GM18870 (cell line): ENCODE measurements at regions not wholly inside any gene's neighbourhood (a gene's known extent, or its start where the extent isn't known, plus 50 kb on each side); places are given as distances from the start of the nearest gene placed in this dataset.
"Not testable (repeated sequence)": the region's sequence is repeated elsewhere in the genome, so short reads cannot be mapped to it uniquely, and the experiment has no call there.

ENCODE experiments used
- ATAC-seq: cut with Tn5 transposase; IDR thresholded peaks from one replicate; pipeline ENCODE4 v1.9.1; 2021; ENCODE audit warnings: moderate library complexity; ENCODE audit not compliant: unreplicated experiment

DNA sequence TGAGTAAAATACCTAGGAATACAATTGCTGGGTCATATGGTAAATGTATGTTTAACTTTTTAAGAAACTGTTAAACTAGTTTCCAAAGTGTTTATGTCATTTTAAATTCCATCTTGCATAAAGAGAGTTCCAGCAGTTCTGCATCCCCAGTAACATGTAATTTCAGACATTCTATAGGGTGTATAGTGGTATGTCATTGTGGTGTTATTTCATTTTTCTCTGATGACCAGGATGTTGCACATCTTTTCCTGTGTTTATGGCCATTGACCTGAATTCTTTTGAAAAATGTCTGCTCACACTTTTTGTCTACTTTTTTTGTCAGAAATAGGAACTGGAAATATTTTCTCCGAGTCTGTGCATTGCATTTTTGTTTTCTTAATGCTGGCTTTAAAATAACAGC lies 128.9 kb downstream of the TMEM200A start:
- ATAC-seq, result no peak

DNA sequence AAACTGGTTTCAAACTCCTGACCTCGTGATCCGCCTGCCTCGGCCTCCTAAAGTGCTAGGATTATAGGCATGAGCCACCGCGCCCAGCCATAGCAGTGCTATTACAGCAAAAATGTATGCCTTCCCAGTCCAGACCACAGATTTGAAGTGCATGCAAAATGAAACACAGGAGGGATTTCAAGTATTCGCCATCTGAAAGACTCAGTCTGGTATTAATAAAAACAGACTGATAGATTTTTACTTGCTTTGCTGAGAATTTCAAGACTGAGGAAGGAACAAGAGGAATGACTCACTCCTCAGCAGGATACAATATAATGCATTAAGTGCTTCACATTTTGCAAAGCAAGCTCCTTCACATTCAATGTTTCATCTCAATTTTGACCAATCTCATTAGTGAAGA lies 134.9 kb downstream of the TMEM200A start:
- ATAC-seq, result no peak

DNA sequence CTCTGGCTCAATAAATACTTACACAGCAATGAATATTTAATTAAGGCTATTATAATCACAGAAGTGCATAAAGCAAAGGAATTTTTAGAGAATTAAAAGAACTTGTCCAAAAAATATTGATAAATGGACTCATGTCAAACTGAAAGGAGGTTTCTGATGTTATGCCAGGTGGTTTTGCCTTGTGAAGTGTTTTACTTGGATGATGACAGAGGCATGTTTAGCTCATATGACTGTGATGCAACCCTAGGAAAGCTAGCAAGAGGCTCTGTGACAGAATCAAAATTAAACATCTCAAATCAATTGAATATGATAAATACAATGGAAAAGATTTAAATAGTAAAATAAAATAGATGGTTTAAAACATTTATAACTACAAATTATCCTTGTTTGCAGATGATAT lies 137.3 kb downstream of the TMEM200A start:
- no peak for ATAC-seq

DNA sequence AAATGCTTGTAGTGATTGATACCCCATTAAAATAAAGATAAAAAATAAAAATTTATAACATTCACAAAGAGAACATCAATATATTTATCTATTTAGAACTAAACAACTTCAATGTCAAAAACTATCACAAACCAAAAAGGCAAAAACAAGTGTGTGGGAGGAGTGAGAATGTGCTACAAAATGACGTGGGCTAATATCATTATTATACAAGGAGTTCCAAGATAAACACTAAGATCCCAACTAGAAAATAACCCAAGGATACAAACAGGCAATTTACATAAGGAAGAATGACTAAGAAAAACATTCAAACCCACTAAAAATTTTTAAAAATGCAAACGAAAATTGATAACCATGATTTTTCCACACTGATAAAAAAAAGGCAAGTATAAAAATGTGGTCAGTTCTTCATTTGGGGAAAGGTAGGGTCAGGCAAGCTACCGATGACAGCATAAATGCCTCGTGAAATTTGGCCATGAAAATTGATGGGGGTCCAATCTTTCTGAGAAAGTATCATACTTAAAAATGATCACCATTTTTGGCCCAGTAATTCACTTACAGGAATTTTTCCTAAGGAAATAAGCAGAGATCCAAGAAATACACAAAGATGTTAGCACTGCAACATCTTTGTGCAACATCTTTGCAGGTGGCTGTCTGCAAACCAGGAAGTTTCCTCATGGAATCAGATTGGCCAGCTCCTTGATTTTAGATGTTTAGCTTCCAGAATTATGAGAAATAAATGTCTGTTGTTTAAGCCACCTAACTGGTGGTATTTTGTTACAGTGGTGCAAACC lies 140.2 kb downstream of the TMEM200A start:
- no peak for ATAC-seq

DNA sequence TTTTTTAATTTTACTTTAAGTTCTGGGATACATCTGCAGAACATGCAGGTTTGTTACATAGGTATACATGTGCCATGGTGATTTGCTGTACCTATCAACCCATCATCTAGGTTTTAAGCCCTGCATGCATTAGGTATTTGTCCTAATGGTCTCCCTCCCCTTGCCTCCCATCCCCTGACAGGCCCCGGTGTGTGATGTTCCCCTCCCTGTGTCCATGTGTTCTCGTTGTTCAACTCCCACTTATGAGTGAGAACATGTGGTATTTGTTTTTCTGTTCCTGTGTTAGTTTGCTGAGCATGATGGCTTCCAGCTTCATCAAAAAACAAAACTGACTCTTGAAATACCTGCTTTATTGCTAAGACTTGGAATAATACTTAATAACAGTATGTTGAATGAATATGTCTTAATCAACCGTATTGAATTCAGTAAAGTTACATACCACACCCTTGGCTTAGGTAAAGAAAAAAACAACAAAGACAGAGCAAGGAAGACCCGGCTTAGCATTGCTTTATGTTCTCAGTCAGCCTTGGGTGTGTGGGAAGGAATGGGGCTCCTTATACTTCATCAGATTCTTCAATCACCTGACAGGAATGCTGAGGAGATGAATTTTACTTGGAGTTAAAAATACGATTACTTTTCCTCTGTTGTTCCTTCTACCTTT lies 141.3 kb downstream of the TMEM200A start:
- not testable (repeated sequence) for ATAC-seq

DNA sequence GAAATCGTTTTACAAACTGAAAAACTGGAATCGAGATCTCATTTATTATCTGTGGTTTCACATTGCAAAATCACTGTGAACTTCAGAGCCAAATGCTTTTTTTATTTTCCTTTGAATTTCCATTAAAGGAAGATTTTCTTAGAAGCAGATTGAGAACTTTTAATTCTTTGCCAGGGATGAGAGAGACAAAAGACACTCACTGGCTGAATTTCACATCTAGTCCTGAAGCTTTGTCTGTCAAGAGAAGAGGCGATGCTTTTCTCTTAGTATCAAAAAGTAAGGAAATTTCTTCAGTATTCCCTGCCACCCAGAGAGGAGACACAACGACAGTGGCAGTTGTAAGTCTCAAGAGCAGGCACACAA lies 141.8 kb downstream of the TMEM200A start:
- no peak for ATAC-seq

DNA sequence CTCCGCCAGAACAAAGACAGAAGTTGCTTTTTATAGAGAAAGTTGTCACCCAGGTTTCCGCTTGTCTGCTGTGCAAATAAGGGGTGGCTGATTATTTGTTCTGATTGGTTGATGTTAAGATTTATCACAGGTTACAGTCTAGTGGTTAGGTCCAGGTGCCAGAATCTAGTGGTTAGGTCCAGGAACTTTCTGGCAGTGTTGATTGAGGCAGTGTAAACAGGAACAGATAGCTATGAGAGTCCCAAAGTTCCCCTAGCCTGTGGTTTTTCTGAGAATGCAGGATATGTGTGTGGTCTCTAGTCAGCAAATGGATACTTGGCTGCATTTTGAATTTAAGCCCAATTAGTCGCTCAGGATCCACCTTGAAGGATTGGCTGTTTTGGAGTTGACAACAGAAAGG lies 148.0 kb downstream of the TMEM200A start:
- ATAC-seq, result peak; percentile 67

DNA sequence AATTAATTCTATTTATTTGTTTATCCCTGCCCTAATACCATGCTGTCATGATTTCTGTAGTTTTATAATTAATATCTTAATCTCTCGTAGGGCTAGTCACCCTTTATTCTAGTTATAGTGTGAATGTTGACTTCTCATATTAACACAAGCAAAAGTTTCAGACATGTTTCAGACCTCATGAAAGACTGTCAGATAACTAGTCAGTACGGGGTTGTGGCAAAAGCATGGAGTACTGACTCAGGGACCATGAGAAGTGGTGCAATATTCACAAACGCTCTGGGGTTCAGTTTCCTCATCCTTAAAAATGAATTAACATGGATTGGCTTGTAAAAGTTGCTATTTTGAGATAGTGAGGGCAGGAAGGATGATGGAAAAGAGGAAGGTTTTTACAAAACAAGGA lies 148.9 kb downstream of the TMEM200A start:
- no peak for ATAC-seq

DNA sequence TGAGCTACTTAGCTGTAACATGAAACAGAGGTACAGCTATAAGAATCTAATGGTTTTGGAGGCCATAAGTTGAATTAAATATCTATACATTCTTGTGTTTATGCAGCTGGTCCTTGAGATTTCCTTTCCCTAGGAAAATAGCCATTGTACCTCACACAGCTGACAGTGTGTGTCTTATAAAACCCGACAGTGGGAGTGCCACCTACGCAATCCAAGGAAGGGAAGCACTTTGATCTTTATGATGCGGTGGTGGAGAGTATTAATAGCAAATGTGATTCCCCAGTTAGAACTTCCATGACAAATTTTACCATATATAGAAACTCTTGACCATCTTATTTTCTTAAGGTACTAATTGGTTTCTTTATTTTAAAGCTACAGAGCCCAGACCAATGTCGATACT lies 149.5 kb downstream of the TMEM200A start:
- ATAC-seq, result no peak

DNA sequence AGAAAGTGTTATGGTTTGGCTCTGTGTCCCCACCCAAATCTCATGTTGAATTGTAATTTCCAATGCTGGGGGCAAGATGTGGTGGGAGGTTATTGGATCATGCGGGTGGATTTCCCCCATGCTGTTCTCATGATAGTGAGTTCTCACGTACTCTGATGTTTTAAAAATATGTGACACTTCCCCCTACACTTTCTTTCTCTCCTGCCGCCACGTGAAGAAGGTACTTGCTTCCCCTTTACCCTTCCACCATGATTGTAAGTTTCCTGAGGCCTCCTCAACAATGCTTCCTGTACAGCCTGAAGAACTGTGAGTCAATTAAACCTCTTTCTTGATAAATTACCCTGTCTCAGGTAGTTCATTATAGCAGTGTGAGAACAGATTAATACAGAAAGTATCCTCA lies 150.8 kb downstream of the TMEM200A start:
- no peak for ATAC-seq

DNA sequence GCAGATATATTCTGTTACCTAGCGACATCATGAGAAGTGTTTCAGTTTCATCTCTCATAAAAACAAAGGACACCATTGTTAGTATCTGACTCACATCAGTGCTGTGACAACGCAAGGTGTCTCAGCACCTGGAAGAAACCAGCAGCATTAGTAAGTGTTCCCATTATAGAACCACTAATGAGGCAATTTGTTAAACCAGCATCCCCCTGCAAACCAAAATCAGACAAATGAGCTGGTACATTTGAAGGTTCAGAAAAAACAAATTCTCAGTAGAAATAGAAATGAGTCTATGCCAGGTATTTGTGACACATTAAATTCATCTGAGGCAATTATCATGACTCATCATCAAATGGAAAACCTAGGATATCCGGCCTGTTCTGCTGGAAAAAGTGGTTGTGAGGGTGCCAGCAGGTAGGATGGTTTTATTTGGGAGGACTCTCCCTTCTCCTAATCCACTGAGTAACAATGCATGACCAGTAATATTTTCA lies 151.7 kb downstream of the TMEM200A start:
- peak; percentile 87 for ATAC-seq

DNA sequence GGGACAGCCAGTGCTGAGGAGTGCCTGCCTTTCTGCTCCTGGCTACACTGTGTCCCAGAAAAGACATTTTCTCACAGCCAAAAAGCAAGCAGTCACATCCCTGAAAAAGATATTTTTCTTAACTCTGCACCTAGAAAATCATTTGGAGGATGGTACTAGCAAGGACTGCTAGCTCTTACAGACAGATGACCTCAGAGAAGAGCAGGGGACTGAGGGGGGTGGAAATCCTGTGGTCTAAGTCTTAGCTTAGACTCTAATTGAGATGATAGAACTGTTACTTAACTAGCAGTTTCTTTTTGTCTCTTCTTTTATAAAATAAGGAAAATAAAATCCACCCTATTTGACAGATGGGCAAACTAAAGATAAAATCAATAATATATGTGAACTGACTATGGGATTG lies 152.8 kb downstream of the TMEM200A start:
- ATAC-seq, result no peak

DNA sequence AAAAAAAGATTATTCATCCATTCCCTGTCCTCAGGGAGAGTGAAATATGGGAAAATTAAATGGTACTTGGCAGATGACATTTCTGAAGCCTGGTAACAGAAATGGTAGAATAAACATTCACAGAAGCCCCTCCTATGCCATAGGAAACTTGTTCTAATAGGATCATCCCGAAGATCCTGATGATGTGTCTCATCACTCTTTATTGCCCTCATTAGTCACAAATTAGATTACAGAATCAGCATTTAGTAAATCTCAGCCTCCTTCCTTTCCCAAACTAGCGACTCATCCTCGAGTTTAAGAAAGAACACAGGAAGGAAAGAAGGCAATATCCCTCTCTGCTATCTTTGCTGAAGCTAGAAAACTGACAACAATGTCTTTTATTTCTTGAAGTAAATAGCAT lies 154.4 kb downstream of the TMEM200A start:
- no peak for ATAC-seq

DNA sequence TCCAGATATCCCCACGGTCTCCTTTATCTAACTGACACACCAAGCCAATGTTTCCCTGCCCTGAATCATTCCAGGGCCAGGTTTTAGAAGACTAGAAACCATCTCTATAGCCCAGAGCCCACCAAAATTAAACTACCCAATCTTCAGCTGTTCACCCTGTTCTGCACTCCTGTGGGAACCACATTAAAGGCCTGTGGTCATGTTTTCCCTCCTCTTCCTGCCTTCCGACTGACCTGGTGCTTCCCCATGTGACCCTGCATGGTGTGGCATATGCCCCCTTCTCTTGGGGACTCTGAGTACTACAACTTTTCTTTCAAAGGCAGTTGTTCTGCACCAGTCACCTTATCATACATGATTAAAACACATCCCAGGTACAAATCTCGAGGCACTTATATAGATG lies 155.0 kb downstream of the TMEM200A start:
- ATAC-seq, result no peak

DNA sequence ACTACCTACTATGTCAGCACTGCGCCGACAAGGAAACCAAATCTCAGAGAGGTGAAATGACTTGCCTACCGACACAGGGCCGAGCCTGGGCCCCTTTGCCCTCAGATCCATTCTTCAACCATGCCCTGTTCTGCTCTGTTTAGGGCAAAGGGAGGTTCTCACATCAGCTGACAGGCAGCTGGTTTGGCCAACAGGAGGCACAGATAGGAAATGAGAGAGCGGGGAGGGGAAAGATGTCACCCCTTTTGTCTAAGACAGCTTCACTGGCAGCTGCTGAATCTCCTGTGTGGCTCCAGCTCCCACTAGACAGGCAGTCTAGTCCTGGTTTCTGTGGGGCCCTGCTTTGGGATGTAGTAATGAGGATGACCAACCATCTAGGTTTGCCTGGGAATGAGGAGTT lies 158.7 kb downstream of the TMEM200A start:
- ATAC-seq, result no peak

DNA sequence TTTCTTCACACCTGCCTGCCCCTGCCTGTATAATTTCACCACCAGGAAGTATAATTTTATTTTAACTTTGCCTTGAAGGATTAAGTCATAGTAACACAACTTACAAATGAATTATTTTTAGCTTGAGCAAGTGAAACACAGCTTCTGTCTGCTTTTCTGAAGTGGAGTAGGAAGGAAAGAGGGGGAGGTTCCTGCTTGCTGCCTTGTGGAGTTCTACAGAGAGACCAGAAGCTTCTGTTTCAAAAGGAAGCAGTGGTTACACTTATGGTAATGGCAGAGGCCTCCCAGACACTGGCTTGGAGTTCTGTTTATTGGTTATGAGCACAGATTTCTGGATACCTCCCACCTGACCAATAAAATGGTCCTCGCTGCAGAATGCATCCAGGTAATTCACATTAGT lies 159.6 kb downstream of the TMEM200A start:
- ATAC-seq, result peak; percentile 38

DNA sequence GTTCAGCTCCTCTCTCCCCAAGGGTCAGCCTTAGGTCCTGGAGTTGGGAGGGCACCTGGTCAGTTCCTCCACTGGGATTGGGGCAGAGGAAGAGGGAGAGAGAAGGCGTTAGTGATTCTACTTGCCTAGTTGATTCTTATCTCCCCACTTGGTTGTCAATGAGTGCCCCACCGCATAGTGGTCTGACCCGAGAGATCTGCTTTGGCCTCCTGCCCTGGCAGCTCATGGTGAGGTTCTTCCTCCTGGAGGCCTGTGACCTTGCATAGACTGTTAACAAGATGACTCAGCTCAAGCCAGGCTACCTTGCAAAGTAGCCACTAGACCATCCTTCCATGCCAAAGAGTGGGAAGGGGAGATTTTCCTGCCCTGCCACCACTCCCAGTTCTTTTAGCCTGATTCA lies 160.6 kb downstream of the TMEM200A start:
- ATAC-seq, result no peak

DNA sequence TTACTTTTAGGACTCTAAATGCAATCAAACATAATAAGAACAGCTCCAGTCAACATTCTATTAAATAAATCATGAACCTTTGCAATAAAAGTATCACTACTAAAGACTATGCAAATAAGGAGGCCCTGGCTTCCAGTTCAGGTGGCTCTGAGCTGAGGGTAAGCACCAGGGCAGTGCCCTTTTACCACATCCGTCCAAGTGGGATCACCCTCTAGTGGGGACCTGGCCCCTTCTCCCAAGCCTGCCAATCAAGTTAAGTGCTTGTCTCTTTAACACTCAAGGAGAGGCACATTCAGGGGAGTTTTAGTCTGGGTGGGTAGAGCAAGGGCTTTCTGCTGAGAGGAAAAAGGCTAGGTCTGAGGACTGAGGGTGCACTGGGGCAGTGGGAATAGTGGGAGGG lies 161.4 kb downstream of the TMEM200A start:
- no peak for ATAC-seq

DNA sequence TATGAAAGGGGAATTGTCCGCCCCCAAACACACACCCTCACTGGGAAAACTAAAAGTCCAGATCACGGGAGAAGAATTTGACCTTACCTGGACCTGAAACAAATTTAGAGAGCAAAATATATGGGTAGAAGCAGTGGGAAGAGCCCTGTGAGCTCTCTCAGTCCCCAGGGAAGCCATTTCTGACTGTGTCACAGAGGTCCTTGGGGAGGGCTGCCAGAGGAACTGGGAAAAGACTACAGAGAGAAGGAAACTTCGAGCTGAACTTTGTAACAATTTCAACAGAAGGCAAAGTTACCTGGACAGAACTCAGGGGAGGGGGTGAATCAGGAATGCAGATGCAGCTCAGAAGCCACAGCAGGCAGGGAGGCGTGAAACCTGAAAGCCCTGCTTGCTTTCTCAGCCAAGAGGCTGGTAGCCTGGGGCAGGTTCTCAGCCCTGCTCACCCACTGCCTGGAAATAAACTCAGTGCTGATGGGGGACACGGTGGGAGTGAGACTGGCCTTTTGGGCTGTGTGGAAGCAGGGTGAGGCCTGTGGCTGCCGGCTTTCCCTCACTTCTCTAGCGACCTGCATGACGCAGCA lies 163.8 kb downstream of the TMEM200A start:
- no peak for ATAC-seq

DNA sequence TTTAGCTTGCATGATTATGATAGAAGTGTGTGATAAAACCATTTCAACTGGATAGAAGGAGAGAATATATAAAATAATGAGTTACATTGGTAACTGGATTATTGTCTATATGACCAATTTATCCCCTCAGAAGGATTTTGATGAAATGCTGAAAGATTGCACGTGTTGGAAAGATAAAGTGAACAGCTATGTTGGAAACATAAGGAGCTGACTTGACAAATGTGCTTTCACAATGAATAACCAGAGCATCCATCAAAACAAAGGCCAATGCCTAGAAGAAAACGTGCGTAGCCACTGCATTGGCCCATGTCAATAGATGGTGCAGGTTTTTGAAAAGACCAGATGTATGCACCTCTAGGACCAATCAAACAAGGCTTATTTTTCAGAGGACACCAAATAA lies 168.8 kb downstream of the TMEM200A start:
- ATAC-seq, result no peak

DNA sequence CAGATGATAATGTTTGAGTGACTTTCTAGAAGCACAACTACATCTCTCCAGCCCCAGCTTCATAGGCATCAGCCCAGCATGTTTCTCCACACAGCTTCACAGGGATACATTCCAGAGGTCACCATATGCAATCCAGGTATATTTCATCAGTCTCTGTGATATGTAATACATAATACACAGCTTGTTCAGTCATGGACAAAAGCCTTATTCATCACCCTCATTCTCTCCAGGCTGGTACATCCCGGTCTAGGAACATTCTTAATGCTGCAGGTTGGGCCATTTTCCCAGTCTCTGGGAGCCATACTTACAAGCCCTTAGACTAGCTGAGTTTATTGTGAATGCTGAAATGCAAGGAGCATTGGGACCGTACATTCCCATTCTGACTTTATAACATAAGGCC lies 169.4 kb downstream of the TMEM200A start:
- ATAC-seq, result no peak

DNA sequence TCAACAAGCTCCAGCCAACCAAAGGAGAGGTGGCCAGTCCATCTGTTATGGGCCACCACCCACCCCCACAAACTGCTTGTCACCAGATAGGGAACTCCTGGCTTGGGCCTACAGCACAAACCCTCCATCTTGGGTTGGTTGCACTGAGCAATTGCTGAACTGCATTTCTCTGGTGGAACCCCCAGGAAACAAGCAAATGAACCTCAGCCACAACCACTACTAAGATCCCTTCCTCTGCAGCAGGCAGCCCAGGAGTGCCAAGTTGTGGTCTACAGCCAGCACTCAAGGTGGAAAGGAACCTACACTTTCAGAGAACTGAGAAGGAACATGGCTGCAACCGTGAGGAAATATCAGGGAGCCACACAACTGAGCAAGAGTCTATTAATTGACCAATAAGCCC lies 171.6 kb downstream of the TMEM200A start:
- no peak for ATAC-seq
